K562 (cell line): ENCODE measurements at regions not wholly inside any gene's neighbourhood (a gene's known extent, or its start where the extent isn't known, plus 50 kb on each side); places are given as distances from the start of the nearest gene placed in this dataset.

Experiments used
- MAFK ChIP-seq: IDR thresholded peaks from 2 replicates; pipeline ENCODE4 v1.6.1; 2011; ENCODE audit warnings: low read length, improper control_type of control experiment
- ZNF263 ChIP-seq: sonication (generic); formaldehyde crosslinking; IDR thresholded peaks from 2 replicates; pipeline ENCODE4 v1.8.0; 2022; ENCODE audit warnings: mild to moderate bottlenecking, missing genetic modification reagents, borderline replicate concordance
- TF ChIP-seq, protein P1 (sequence below), 3 experiments: IDR thresholded peaks in 2 of 3; conservative IDR thresholded peaks in 1 of 3; 2 replicates each; pipeline ENCODE4 v1.5.1; 2011 to 2012; ENCODE audit warnings: low read length in 3 of 3, mild to moderate bottlenecking in 3 of 3, control low read depth in 2 of 3, improper control_type of control experiment in 1 of 3, inconsistent platforms in 1 of 3, low read depth in 1 of 3, mixed read lengths in 1 of 3, moderate library complexity in 1 of 3; ENCODE audit not compliant: insufficient read depth in 2 of 3
- TF ChIP-seq, protein P2 (sequence below): fragments of 450-650 bp; IDR thresholded peaks from 2 replicates; pipeline ENCODE4 v1.6.1; 2018; ENCODE audit warnings: mild to moderate bottlenecking, low read depth; ENCODE audit not compliant: partially characterized antibody

DNA sequence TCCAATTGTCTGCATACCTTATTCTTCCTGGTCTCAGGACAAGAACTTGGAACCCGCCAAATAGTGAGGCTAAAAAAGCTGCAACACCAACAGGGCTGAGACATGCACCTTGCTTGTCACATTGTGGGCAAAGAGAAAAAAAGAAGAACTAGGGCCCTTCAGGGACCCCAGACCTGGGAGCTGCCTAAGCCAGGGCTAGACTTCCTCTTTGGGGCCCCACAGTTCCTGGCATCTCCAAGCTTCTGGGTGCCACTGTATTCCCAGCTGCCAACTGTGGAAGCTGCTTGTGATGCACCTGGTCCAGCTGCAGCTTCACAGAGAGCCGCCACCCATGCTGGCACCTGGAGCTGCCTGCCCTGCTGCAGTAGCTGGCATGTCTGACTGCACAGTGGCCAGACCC is 370.6 kb downstream of the CD83 start:
- TF ChIP-seq MAFK = no peak
- TF ChIP-seq, protein P1, sequence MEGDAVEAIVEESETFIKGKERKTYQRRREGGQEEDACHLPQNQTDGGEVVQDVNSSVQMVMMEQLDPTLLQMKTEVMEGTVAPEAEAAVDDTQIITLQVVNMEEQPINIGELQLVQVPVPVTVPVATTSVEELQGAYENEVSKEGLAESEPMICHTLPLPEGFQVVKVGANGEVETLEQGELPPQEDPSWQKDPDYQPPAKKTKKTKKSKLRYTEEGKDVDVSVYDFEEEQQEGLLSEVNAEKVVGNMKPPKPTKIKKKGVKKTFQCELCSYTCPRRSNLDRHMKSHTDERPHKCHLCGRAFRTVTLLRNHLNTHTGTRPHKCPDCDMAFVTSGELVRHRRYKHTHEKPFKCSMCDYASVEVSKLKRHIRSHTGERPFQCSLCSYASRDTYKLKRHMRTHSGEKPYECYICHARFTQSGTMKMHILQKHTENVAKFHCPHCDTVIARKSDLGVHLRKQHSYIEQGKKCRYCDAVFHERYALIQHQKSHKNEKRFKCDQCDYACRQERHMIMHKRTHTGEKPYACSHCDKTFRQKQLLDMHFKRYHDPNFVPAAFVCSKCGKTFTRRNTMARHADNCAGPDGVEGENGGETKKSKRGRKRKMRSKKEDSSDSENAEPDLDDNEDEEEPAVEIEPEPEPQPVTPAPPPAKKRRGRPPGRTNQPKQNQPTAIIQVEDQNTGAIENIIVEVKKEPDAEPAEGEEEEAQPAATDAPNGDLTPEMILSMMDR (IDR thresholded peaks at IDR 0.05 in 2 of 3, conservative IDR thresholded peaks at IDR 0.05 in 1 of 3; ENCODE audit: insufficient read depth in 2 of 3, low read depth in 1 of 3, low read length in 3 of 3) = no peak
- no peak for TF ChIP-seq ZNF263 (CRISPR knock-in tag)
- TF ChIP-seq, protein P2, sequence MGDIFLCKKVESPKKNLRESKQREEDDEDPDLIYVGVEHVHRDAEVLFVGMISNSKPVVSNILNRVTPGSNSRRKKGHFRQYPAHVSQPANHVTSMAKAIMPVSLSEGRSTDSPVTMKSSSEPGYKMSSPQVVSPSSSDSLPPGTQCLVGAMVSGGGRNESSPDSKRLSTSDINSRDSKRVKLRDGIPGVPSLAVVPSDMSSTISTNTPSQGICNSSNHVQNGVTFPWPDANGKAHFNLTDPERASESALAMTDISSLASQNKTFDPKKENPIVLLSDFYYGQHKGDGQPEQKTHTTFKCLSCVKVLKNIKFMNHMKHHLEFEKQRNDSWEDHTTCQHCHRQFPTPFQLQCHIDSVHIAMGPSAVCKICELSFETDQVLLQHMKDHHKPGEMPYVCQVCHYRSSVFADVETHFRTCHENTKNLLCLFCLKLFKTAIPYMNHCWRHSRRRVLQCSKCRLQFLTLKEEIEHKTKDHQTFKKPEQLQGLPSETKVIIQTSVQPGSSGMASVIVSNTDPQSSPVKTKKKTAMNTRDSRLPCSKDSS = no peak
